HG03139 (cell line): ENCODE measurements at regions not wholly inside any gene's neighbourhood (a gene's known extent, or its start where the extent isn't known, plus 50 kb on each side); places are given as distances from the start of the nearest gene placed in this dataset.
"Not testable (repeated sequence)": the region's sequence is repeated elsewhere in the genome, so short reads cannot be mapped to it uniquely, and the experiment has no call there.

Experiments used
- ATAC-seq: cut with Tn5 transposase; IDR thresholded peaks from one replicate; pipeline ENCODE4 v1.9.1; 2021; ENCODE audit not compliant: unreplicated experiment

DNA sequence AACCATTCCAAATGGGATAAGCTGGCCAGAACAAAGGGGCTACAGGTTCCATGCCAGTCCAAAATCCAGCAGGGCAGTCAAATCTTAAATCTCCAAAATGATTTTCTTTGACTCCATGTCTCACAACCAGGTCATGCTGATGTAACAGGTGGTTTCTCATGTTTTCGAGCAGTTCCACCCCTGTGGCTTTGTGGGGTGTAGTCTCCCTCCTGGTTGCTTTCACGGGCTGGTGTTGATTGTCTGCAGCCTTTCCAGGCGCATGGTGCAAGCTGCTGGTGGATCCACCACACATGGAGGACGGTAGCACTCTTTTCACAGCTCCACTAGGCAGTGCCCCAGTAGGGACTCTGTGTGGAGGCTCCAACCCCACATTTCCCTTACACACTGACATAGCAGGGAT is 425.5 kb upstream of the FTMT start:
- no peak for ATAC-seq

DNA sequence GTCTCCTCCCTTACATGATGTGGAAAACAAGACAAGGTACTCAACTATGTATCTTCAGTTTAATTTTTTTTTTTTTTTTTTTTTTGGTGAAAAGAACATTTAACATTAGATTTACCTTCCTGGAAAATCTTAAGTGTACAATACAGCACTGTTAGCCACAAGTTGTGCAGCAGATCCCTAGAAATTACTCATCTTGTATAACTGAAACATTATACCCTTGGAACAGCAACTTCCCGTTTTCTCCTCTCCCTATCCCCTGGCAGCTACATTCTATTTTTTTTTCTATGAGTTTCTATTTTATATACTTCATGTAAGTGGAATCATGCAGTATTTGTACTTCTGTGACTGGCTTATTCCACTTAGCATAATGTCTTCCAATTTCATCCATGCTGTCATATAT is 421.9 kb upstream of the FTMT start:
- no peak for ATAC-seq

DNA sequence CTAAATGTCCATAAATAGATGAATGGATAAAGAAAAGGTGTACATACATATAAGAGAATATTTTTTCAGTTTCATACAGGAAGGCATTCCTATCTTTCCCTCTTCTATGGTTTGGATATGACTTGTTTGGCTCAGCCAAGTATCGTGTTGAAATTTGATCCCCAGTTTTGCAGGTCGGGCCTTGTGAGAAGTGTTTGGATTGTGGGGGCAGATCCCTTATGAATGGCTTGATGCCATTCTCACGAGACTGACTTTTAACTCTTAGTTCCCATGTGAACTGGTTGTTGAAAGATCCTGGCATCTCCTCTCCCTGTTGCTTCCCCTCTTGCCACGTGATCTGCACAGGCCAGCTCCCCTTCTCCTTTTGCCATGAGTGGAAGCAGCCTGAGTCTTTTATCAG is 421.1 kb upstream of the FTMT start:
- ATAC-seq, result no peak

DNA sequence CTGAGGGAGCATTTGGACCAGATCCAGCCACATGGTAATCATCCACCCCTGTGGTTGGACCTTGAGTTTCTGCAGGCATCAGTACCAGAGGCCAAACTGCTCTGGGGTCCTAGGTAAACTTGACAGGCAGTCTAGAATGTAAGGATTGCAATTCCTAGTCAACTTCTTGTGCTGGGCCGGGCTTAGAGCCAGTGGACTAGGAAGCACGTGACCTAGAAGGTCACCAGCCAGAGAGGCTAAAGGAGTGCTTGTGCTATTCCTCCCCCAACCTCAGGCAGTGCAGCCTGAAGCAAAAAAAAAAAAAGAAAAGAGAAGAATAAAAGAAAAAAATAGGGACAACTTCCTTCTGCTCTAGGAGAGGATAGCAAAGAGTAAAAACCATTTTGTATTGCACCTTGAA is 406.2 kb upstream of the FTMT start:
- ATAC-seq, result no peak

DNA sequence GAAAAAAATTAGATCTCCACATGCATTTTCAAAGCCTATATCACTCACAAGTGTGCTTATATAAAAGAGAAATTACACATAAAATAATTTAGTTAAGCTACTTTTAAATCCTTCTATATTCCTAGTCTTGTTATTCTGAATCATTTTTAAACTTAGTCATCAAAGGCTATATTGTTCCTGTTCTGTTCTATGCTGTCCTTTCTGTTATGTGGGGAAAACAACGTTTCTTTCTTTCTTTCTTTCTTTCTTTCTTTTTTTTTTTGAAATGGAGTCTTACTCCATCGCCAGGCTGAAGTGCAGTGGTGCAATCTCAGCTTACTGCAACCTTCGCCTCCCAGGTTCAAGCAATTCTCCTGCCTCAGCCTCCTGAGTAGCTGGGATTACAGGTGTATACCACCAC is 389.2 kb upstream of the FTMT start:
- no peak for ATAC-seq

DNA sequence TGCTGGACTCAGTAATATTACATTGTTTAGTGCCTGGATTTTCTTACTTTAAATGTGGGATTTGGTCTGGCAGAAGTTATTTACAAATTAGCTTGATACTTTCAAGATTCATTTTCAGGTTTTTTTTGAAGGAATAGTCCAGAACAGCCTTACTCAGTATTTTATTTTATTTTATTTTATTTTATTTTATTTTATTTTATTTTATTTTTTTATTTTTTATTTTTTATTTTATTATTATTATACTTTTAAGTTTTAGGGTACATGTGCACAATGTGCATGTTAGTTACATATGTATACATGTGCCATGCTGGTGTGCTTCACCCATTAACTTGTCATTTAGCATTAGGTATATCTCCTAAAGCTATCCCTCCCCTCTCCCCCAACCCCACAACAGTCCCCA is 380.5 kb upstream of the FTMT start:
- ATAC-seq, result not testable (repeated sequence)

DNA sequence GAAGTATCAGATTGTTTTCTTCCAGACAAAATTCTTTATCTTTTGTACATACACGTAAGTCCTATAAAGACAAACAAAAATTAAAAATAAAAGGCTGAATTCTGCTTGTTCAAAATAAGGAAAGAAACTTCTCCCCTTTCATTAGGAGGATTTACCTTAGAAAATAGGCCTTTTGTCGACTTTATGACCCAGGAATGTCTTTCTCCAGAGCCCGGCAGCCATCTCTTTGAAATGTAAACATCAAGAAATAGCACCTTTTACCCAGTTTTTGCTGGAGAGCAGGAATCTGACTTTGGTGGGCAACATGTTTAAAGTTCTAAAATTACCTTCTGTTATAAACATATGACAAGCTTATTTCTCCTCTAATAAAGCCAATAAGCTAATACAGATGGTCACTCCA is 373.0 kb upstream of the FTMT start:
- no peak for ATAC-seq

DNA sequence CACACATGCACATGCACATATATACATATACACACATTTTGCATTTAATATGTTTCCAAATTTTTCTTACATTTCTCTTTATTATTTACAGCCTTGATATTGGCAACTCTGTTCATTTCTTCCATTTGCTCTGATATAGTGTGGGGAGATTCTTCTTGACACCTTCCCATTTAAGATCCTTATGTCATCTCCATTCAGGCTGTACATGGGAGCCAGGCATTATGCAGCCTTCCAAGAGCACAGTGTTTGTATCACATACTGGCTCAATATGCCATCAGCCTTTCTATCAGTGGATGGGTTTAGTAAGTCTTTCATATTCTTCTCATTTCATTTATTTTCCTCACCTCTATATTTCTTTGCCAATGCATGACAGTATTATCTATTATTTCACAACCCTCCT is 372.3 kb upstream of the FTMT start:
- no peak for ATAC-seq

DNA sequence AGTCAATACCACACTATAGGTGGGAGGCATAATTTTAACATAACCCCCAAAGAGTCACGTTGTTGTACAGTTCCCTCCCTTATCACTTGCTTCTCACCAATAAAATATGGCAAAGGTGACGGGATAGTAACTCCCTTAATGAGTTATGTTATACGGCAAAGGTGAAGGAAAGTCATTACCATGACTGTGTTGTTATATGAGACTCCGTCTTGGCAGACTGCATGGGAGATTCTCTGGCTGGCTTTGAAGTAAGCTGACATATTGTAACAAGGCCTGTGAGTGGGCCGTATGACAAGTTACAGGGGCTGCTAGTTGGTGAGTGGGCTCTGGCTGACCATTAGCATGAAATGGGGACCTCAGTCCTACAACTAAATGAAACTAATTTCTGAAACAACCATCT is 366.4 kb upstream of the FTMT start:
- ATAC-seq, result no peak

DNA sequence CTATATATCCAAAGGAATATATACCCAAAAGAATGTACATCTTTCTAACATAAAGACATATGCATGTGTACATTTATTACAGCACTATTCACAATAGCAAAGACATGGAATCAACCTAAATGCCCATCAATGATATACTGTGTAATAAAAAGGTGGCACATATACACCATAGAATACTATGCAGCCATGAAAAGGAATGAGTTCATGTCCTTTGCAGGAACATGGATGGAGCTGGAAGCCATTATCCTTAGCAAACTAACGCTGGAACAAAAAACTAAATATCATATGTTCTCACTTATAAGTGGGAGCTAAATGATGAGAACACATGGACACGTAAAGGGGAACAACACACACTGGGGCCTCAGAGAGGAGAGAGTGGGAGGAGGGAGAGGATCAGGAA is 365.7 kb upstream of the FTMT start:
- not testable (repeated sequence) for ATAC-seq

DNA sequence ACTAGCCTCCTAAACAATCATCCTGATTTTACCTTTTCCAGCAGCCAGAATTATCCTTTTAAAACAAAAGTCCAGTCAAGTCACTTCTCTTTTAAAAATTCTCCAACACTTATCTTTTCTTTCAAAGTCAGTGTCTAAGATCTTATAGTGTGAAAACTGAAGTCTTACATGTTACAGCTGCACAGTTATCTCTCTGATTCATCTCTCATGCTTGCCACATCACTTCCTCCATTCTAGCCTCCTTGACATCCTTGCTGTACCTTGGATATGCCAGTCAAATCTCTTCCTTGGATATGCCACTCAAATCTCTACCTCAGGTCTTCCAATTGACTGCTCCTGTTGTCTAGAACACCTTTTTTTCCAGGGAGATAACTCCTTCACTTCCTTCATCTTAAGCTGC is 361.7 kb upstream of the FTMT start:
- no peak for ATAC-seq

DNA sequence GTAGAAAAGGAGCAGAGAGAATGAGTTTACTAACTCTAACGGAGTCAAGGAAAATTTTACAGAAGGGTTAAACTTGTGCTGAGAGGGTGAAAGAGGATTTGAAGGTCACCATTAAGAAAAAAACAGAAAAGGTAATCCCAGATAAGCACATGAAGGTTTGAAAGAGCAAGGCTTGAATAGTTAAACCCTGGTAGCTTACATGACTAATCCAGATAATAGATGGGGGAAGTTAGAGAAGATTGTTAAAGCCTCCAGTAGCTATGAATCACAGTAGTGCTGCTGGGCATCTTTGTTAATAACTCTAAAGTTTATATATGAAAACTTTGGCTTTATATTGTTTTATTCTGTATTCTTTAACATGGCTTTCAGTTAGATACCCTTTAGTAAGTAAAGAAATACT is 354.5 kb upstream of the FTMT start:
- no peak for ATAC-seq

DNA sequence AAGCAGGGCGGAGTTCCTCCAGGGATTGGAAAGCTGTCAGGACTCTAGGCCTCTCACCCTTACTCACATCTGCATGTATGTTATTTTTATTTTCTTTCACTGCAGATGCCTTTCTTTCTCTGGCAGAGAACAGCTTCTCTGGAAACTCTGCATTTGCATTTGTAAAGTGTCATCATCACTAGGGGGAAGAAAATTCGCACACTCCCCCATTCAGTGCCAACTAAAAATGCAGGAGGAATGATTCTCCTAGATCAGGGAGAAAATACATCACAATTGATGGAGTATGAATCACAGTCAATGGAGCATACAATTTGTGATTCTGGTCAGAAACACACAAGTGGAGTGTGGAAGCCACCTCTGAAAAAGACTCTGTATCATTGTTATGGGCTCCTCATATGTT is 351.4 kb upstream of the FTMT start:
- ATAC-seq, result no peak

DNA sequence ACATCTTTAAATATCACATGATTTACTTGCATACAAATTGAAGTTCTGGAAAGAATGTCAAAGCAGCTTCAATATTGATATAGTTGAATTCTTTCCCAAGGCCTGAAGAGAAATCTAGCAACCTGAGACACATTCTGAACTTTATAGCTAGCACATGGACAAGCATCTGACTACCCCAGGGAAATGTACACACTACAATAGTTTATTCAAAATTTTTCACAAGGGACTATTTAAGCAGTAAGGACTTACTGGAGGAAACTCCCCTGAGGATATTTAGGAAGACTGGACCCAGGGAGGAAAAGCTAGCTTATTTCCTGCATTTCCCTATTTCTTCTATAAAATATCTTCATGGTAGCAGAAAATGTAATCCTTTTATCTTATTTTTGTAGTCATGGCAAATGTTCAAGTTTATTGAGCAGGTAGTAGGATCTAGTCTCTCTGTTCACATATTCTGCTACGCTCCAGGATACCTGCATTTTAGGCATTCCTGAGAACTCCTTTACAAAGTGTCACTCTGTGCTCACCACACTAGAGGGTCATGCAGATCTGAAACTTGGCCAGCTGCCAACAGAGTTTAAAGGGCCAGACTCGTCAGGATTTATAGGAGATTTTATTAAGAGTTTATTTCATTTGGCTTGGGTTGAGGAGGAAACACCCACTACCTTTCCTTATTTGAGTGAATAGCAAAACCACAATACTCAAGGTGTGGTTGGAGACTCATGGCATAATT is 348.4 kb upstream of the FTMT start:
- ATAC-seq, result no peak

DNA sequence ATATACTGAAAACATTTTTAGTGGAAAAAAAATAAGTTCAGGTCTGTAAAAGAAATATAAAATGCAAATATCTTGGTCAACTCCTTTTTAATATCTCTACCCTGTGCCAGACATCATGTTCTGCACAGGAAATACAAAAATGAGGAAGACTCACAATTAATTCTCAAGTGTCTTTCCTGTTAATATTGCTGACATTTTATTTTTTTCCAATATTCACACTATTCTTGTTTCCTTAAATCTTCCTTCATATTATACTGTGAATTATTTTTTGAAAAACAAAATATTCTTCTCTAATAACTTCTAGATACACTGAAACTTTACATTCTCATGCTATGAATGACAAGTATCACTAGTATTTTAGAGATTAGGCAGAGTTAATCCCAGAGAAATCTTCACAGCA is 334.7 kb upstream of the FTMT start:
- ATAC-seq, result no peak

DNA sequence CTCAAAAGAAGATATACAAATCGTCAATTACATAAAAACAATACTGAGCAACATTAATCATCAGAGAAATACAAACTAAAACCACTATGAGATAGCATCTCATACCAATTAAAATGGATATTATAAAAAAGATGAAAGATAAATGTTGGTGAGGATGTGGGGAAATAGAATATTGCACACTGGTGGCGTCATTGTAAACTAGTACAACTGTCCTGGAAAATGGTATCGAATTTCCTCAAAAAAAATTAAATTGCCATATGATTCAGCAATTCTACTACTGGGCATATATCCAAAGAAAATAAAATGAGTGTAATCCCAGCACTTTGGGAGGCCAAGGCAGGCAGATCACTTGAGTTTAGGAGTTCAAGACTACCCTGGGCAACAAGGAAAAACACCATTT is 326.0 kb upstream of the FTMT start:
- no peak for ATAC-seq

DNA sequence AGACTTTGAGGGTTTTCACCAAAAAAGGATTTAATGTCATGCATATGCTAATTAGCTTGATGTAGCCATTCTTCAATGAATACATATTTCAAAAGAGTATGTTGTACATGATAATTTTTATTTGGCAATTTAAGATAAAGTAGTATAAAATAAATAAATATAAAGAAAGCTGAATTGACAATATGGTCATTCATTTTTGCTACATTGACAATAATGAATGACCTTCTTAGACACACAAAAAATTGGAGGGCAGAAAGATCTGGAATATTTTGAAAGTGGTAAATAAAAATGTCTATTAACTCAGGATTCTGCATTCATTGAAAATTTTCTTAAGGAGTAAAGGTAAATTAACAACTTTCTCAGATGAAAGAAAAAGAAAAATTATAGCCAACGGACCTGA is 324.8 kb upstream of the FTMT start:
- ATAC-seq, result no peak

DNA sequence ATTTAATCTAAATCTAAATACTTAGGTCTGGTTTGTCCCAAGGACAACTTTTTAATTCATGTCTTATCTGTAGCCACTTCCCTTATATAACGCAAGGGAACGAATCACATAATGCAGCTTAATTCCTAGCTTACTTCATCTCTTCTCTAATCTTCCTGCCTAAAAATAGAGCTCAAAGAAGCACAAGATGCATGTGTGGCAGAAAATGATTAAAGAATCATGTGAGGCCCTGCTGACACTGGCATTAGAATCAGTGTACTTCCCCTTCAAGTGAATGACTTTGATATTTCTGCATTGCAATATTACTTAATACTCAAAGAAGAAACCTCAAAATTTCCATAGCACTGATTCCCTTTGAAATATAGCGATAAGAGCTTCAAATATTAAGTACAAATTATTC is 317.9 kb upstream of the FTMT start:
- ATAC-seq, result no peak

DNA sequence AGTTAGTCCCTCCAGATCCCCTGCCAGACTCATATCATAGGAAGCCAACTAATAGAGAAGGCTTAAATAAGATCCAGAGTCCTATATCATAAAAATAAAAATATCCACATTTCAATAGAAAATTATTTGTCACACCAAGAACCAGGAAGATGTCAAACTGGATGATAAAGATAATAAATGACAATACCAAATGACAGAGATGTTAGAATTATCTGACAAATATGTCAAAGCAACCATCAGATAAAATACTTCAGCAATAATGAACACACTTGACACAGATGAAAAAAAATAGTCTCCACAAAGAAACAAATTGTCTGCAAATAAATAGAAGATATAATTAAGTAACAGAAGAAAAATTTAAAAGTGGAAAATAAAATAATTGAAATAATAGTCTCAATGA is 300.7 kb upstream of the FTMT start:
- no peak for ATAC-seq

DNA sequence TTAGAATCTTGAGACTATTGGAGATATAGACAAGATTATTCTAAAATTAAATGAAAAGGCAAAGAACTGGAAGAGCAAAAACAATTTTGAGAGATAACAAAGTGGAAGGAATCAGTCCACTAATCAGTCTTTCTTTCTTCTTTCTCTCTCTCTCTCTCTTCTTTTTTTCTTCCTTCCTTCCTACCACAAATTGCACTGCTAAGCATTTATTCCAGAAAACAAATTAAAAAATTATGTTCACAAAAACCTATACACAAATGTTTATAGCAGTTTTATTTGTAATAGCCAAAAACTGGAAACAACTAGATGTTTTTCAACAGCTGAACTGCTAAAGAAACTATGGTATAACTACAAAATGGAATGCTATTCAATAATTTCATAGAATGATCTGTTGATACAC is 291.9 kb upstream of the FTMT start:
- ATAC-seq, result no peak

DNA sequence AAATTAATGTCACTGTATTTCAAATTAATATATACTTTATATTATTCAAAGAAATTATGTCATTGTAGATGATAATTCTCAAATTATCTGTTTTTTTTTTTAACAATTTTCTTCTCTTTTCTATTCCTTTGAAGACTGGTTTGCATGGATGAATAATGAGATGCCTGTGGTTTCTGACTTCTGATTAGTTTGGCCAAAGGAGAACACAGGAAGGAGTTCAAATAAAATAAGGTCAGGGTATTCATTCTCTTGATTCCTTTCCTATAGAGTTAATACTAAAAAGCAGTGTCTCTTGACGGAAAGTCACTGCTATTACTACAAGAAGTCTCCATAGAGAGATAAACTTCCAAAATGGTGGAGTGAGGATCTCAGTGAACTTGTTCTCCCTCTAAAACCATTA is 279.6 kb upstream of the FTMT start:
- no peak for ATAC-seq

DNA sequence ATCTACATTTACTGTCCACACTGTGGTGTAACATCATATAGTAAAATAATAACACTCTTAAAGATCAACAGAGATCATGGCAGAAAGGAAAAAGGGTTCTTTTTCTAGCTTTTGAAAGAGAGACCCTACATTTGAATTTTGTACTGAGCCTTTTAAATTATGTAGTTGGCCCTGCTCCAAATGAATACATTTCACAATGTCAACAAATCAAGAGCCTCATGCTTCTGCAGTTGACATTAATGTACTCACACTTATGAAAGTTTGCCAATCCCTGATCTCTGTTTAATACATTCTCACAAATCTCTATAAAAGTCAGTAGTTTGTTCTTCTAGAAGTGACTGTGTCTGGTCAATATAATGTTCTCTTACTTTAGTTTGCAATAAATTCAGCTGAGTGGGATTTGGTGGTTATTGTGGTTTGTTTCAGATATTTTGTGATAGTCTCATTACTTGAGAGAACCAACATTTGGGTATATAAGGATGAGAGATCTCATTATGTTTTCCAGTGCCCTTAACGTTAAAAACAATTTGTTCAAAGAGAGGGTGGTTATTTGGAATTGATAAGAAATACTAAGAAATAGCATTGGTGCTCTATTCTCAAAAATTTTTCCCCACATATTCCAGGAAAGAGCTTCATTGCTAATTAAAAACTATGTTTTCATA is 277.8 kb upstream of the FTMT start:
- ATAC-seq, result no peak

DNA sequence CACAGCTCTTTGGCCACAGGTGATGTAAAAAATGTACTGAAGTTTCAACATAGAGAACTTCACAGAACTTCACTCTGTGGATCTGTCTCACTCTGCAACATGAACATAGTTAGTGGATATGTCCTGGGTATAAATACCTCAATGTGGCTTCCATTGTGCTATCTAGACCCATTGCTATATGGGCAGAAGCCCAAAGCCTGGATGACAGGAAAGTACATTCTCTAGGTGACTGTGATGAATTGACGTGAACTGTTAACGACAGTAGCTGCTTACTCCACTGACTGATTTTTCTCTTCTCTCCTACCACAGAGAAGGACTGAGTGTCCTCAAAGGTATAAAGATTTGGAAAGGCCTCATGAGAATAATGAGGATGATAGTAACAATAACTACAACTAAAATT is 270.1 kb upstream of the FTMT start:
- ATAC-seq, result no peak
